GM12872 (cell line): ENCODE measurements at regions not wholly inside any gene's neighbourhood (a gene's known extent, or its start where the extent isn't known, plus 50 kb on each side); places are given as distances from the start of the nearest gene placed in this dataset.

Experiments used
- TF ChIP-seq, protein P1 (sequence below): IDR thresholded peaks from 3 replicates; pipeline ENCODE4 v1.5.1; 2011; ENCODE audit warnings: low read depth, mild to moderate bottlenecking, low read length, moderate library complexity; ENCODE audit not compliant: insufficient read depth

DNA sequence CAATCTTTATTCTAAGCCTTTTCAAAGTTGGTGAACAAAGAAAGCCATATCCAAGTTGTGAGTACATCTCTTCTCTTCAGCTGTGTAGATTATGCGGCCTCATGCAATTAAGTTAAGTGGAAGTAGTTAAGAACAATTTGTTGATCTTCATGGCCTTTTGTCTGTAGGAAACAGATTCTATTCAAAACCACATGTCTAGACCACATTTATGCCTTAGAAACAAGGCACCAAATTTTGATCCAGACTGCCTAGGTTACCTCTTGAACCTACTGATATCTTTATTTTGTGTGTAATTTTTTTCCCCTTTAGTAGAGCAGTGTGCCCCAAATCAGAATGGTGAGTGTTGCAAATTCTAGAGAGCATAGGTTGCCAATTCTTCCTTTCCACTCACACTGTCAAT, 101.6 kb upstream of the CERS6 start:
- TF ChIP-seq, protein P1, sequence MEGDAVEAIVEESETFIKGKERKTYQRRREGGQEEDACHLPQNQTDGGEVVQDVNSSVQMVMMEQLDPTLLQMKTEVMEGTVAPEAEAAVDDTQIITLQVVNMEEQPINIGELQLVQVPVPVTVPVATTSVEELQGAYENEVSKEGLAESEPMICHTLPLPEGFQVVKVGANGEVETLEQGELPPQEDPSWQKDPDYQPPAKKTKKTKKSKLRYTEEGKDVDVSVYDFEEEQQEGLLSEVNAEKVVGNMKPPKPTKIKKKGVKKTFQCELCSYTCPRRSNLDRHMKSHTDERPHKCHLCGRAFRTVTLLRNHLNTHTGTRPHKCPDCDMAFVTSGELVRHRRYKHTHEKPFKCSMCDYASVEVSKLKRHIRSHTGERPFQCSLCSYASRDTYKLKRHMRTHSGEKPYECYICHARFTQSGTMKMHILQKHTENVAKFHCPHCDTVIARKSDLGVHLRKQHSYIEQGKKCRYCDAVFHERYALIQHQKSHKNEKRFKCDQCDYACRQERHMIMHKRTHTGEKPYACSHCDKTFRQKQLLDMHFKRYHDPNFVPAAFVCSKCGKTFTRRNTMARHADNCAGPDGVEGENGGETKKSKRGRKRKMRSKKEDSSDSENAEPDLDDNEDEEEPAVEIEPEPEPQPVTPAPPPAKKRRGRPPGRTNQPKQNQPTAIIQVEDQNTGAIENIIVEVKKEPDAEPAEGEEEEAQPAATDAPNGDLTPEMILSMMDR = no peak

DNA sequence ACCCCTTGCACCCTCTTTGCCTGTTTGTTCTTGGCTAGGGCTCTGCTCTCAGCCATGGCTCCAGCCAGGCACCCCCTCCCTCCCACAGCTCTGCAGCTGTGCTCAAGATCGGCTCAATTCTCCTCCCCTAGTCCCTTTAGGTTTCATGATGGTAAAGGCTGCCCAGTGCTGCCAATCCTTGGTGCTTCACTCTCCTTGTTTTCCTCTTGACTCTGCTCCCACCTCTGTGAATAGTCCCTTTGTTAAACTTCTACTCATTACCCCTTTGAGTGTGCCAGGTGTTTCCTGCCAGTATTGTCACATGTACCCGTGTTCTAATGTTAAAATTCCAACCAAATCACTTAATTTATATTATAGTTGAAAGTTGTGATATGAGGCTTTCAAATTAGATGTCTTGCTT, 101.0 kb upstream of the CERS6 start:
- TF ChIP-seq, protein P1 = no peak

DNA sequence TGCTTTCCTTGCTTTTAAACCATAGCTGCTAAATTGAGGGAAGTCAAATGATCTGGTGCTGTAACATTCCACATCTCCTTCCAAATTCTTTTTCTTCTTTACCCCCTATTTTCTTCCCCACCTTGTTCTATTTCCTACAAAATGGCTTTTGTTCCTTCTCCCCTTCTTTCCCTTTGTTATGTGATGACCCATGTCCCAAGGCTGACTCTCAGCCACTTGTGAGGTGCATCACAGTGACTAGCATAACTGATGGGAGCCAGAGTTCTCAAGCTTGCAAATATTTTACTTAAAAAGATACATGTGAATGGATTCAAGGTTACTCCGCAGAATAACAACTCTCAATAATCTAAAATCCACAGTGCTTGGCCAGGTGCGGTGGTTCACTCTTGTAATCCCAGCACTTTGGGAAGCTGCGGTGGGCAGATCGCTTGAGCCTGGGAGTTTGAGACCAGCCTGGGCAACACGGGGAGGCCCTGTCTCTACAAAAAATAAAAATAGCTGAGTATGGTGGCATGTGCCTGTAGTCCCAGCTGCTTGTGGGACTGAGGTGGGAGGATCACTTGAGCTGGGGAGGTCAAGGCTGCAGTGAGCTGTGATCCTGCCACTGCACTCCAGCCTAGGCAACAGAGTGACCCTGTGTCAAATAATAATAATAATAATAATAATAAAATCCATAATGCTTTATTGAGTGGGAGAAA, 100.1 kb upstream of the CERS6 start:
- TF ChIP-seq, protein P1 = no peak

DNA sequence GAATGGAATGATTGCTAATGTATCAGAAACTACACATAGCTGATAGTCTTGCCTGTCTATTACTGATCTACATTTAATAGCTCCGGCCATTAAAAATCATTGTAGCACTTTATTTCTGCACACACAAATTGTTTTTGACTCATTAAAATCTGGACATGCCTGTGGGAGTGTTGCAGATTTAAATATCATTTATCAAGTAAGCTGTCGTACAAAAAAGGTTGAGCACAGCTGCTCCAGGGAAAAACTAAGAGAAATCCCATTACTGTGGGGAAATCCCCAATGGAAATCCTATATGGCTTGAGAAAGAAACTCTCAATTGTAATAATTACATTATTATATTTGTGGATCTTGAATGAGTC, 99.6 kb upstream of the CERS6 start:
- TF ChIP-seq, protein P1 = no peak

DNA sequence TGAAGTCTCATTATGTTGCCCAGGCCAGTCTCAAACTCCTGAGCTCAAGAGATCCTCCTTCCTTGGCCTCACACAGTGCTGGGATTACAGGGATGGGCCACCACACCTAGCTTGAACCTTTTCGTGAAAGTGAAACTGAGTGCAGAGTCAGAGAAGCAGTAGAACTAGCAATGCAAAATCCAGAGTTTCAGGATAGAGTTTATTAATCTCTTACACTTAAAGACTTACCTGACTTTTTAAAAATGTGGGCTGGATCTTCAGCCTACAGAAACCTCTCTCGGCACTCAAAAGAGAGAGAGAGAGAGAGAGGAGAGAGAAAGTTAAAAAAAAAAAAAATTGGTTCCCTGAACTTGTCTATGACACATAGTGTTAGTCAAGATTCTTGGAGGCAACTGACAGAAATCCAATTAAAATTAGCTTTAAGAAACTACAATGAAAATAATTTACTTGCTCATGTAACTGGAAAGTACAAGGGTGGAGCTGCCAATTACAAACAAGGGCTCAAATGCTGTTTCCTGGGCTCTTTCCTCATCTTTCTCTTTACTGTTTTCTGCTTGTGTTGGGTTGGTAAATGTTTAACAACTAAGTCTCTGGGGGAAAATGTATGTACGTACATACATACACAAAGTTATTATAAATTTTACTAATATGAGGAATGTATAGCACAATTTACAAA, 98.1 kb upstream of the CERS6 start:
- TF ChIP-seq, protein P1 = no peak

DNA sequence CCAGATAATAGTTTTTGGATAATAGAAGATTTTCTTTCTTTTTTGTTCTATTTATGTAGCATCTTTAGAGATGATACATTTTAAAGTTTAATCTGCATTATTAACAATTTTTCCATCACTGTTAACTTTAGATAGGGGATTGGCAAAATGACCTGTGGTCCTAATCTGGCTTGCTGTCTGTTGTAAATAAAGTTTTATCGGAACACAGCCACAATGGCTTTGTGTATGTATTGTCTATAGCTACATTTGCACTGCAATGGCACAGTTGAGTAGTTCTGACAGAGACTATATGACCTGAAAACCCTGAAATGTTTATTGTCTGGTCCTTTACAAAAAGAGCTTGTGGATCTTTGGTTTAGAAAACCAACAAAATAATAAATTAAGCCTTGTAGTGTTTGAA, 97.0 kb upstream of the CERS6 start:
- TF ChIP-seq, protein P1 = no peak

DNA sequence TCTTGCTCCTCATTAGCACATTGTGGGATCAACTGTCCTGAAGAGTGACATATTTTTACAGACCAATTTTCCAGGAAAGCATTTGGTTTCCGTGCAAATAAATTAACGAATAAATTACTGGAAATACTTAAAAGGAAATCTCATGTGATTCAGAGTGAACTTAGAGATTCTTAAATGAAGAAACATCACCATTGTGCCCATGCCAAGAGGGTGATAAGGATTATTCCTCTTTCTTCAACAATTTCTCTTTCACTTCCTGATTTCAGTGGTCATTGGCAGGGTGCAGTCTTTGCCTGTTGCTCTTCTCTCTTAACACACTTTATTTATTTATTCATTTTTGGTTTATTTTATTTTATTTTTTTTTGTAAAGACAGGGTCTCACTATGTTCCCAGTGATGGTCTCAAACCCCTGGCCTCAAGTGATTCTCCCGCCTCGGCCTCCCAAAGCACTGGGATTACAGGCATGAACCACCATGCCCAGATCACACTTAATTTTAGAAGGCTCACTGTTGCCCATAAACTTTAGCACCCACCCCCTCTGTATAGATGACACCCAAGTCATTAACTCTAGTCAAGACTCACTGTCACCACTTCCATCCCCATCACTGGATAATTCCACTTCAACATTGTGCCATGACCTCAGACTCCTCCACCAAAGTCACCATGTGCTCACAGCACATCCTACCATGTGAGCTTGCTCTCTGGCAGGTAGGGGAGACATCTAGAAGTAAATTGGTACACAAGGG, 92.6 kb upstream of the CERS6 start:
- TF ChIP-seq, protein P1 = no peak
